Fibroblast of lung (primary cell): ENCODE measurements at regions not wholly inside any gene's neighbourhood (a gene's known extent, or its start where the extent isn't known, plus 50 kb on each side); places are given as distances from the start of the nearest gene placed in this dataset.

Experiments
- CTCF ChIP-seq, 2 donors: IDR thresholded peaks in 1 of 2; conservative IDR thresholded peaks in 1 of 2; 1 replicate in 1 of 2; 2 replicates in 1 of 2; pipeline ENCODE4 v1.5.1; 2011 to 2012; ENCODE audit warnings: low read length in 2 of 2, control low read depth in 1 of 2, inconsistent platforms in 1 of 2, low read depth in 1 of 2, mild to moderate bottlenecking in 1 of 2
- EZH2 ChIP-seq: IDR thresholded peaks from 2 replicates; pipeline ENCODE4 v1.5.1; 2012; ENCODE audit warnings: low read length, control low read depth, mild to moderate bottlenecking; ENCODE audit errors: missing control alignments

- TF ChIP-seq CTCF (conservative IDR thresholded peaks at IDR 0.05 in 1 of 2, IDR thresholded peaks at IDR 0.05 in 1 of 2; ENCODE audit: low read depth in 1 of 2, low read length in 2 of 2), result no peak
- TF ChIP-seq EZH2, result no peak
Observed at GRCh38 chr10:130567011-130567410, 430.8 kb downstream of the GLRX3 start.
